ENCODE measurements at regions not wholly inside any gene's neighbourhood (a gene's known extent, or its start where the extent isn't known, plus 50 kb on each side); places are given as distances from the start of the nearest gene placed in this dataset.

- TF ChIP-seq, protein P1, sequence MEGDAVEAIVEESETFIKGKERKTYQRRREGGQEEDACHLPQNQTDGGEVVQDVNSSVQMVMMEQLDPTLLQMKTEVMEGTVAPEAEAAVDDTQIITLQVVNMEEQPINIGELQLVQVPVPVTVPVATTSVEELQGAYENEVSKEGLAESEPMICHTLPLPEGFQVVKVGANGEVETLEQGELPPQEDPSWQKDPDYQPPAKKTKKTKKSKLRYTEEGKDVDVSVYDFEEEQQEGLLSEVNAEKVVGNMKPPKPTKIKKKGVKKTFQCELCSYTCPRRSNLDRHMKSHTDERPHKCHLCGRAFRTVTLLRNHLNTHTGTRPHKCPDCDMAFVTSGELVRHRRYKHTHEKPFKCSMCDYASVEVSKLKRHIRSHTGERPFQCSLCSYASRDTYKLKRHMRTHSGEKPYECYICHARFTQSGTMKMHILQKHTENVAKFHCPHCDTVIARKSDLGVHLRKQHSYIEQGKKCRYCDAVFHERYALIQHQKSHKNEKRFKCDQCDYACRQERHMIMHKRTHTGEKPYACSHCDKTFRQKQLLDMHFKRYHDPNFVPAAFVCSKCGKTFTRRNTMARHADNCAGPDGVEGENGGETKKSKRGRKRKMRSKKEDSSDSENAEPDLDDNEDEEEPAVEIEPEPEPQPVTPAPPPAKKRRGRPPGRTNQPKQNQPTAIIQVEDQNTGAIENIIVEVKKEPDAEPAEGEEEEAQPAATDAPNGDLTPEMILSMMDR (IDR thresholded peaks at IDR 0.05), result no peak
- TF ChIP-seq ZFX (IDR thresholded peaks at IDR 0.05; ENCODE audit: borderline replicate concordance), result no peak
Observed at GRCh38 chr2:81523344-81523743, 1218.8 kb upstream of the LRRTM1 start.

Data from 22Rv1 (cell line).